H9 (cell line): ENCODE measurements at regions not wholly inside any gene's neighbourhood (a gene's known extent, or its start where the extent isn't known, plus 50 kb on each side); places are given as distances from the start of the nearest gene placed in this dataset.

Experiments
- DNase-seq: peaks from one replicate; pipeline ENCODE4 v3.0.0-alpha.2; 2017
- H2AFZ ChIP-seq: one replicate; pipeline ENCODE4 v1.6.1; 2013; ENCODE audit warnings: mild to moderate bottlenecking, low read length, control low read depth, moderate library complexity
- H2AK5ac ChIP-seq: 2 replicates; pipeline ENCODE4 v1.6.1; 2013; ENCODE audit warnings: low read length, control low read depth, mixed read lengths; ENCODE audit not compliant: insufficient read length
- H2BK120ac ChIP-seq: one replicate; pipeline ENCODE4 v1.6.1; 2013; ENCODE audit warnings: low read depth, mild to moderate bottlenecking, low read length, control low read depth, inconsistent platforms; ENCODE audit not compliant: poor library complexity, severe bottlenecking
- H2BK12ac ChIP-seq: 2 replicates; pipeline ENCODE4 v1.6.1; 2013; ENCODE audit warnings: low read length, control low read depth, mixed read lengths, low read depth; ENCODE audit not compliant: insufficient read length
- H2BK15ac ChIP-seq: 2 replicates; pipeline ENCODE4 v1.6.1; 2013; ENCODE audit warnings: low read depth, low read length, control low read depth
- H2BK20ac ChIP-seq: one replicate; pipeline ENCODE4 v1.6.1; 2013; ENCODE audit warnings: low read depth, mild to moderate bottlenecking, low read length, control low read depth, inconsistent platforms; ENCODE audit not compliant: poor library complexity, severe bottlenecking
- H2BK5ac ChIP-seq: 2 replicates; pipeline ENCODE4 v1.6.1; 2013; ENCODE audit warnings: low read length, control low read depth, mixed read lengths; ENCODE audit not compliant: insufficient read length
- H3K14ac ChIP-seq: 2 replicates; pipeline ENCODE4 v1.6.1; 2013; ENCODE audit warnings: low read length, control low read depth; ENCODE audit not compliant: insufficient read depth
- H3K18ac ChIP-seq: 2 replicates; pipeline ENCODE4 v1.6.1; 2013; ENCODE audit warnings: low read depth, mild to moderate bottlenecking, mixed read lengths, low read length, control low read depth; ENCODE audit not compliant: insufficient read length
- H3K23ac ChIP-seq: 2 replicates; pipeline ENCODE4 v1.6.1; 2013; ENCODE audit warnings: low read length, control low read depth, mixed read lengths, low read depth; ENCODE audit not compliant: insufficient read length
- H3K23me2 ChIP-seq: 2 replicates; pipeline ENCODE4 v1.6.1; 2013; ENCODE audit warnings: low read depth, mild to moderate bottlenecking, mixed read lengths, low read length, control low read depth; ENCODE audit not compliant: insufficient read length, poor library complexity, severe bottlenecking
- H3K27ac ChIP-seq: 2 replicates; pipeline ENCODE4 v1.5.1; 2013; ENCODE audit warnings: low read length, control low read depth, mixed read lengths, low read depth; ENCODE audit not compliant: insufficient read length
- H3K27me3 ChIP-seq: 2 replicates; pipeline ENCODE4 v1.6.1; 2013; ENCODE audit warnings: low read length, control low read depth, inconsistent platforms; ENCODE audit not compliant: insufficient read depth
- H3K4ac ChIP-seq: 2 replicates; pipeline ENCODE4 v1.6.1; 2013; ENCODE audit warnings: low read depth, mild to moderate bottlenecking, control low read depth, inconsistent platforms, low read length, moderate library complexity
- H3K4me1 ChIP-seq: 2 replicates; pipeline ENCODE4 v1.6.1; 2013; ENCODE audit warnings: low read length, control low read depth, inconsistent platforms; ENCODE audit not compliant: insufficient read depth
- H3K4me2 ChIP-seq: 2 replicates; pipeline ENCODE4 v1.6.1; 2013; ENCODE audit warnings: low read length, control low read depth, mixed read lengths; ENCODE audit not compliant: insufficient read length, insufficient read depth
- H3K56ac ChIP-seq: 2 replicates; pipeline ENCODE4 v1.6.1; 2013; ENCODE audit warnings: low read depth, mild to moderate bottlenecking, mixed read lengths, low read length, control low read depth; ENCODE audit not compliant: insufficient read length
- H3K79me1 ChIP-seq: 2 replicates; pipeline ENCODE4 v1.6.1; 2013; ENCODE audit warnings: low read depth, mild to moderate bottlenecking, moderate library complexity, low read length, control low read depth, inconsistent platforms; ENCODE audit not compliant: insufficient read depth, poor library complexity, severe bottlenecking
- H3K79me2 ChIP-seq: 2 replicates; pipeline ENCODE4 v1.6.1; 2013; ENCODE audit warnings: low read length, control low read depth, inconsistent platforms; ENCODE audit not compliant: insufficient read depth
- H3K9ac ChIP-seq: 2 replicates; pipeline ENCODE4 v1.6.1; 2013; ENCODE audit warnings: low read length, control low read depth, mixed read lengths; ENCODE audit not compliant: insufficient read length; ENCODE audit errors: extremely low read depth
- H3K9me3 ChIP-seq: one replicate; pipeline ENCODE4 v1.6.1; 2013; ENCODE audit warnings: low read depth, low read length, inconsistent platforms; ENCODE audit not compliant: control insufficient read depth
- H3T11ph ChIP-seq: one replicate; pipeline ENCODE4 v1.6.1; 2013; ENCODE audit warnings: mild to moderate bottlenecking, low read length, control low read depth, inconsistent platforms
- H4K20me1 ChIP-seq: one replicate; pipeline ENCODE4 v1.6.1; 2013; ENCODE audit not compliant: control insufficient read depth, insufficient read length, insufficient read depth
- H4K5ac ChIP-seq: 2 replicates; pipeline ENCODE4 v1.6.1; 2013; ENCODE audit warnings: low read depth, mild to moderate bottlenecking, mixed read lengths, low read length, control low read depth; ENCODE audit not compliant: insufficient read length
- H4K8ac ChIP-seq: replicated peaks from 2 replicates; pipeline ENCODE4 v1.6.1; 2013; ENCODE audit warnings: low read length, control low read depth, mixed read lengths, low read depth; ENCODE audit not compliant: insufficient read length
- H4K91ac ChIP-seq: 2 replicates; pipeline ENCODE4 v1.6.1; 2013; ENCODE audit warnings: low read depth, mild to moderate bottlenecking, moderate library complexity, mixed read lengths, low read length, control low read depth; ENCODE audit not compliant: insufficient read length
- H3K27ac Mint-ChIP-seq, 3 experiments: 2 replicates in 2 of 3; 3 replicates in 1 of 3; pipeline ENCODE4 v1.8.0; 2020 to 2021; ENCODE audit warnings: mixed read lengths in 3 of 3, mild to moderate bottlenecking in 1 of 3, moderate library complexity in 1 of 3
- H3K27me3 Mint-ChIP-seq: 2 replicates; pipeline ENCODE4 v1.8.0; 2021; ENCODE audit warnings: low read depth, mild to moderate bottlenecking, moderate library complexity, mixed read lengths
- H3K36me3 Mint-ChIP-seq, 3 experiments: 2 replicates in 2 of 3; 3 replicates in 1 of 3; pipeline ENCODE4 v1.8.0; 2020 to 2021; ENCODE audit warnings: low read depth in 3 of 3, mixed read lengths in 3 of 3; ENCODE audit not compliant: insufficient read depth in 1 of 3
- H3K4me1 Mint-ChIP-seq, 2 experiments: 2 replicates each; pipeline ENCODE4 v1.8.0; 2020; ENCODE audit warnings: mixed read lengths in 2 of 2
- H3K4me3 Mint-ChIP-seq, 2 experiments: 2 replicates in 1 of 2; 3 replicates in 1 of 2; pipeline ENCODE4 v1.8.0; 2020 to 2021; ENCODE audit warnings: mild to moderate bottlenecking in 2 of 2, mixed read lengths in 2 of 2, moderate library complexity in 1 of 2
- H3K9me3 Mint-ChIP-seq, 2 experiments: 2 replicates in 1 of 2; 3 replicates in 1 of 2; pipeline ENCODE4 v1.8.0; 2020; ENCODE audit warnings: mild to moderate bottlenecking in 2 of 2, mixed read lengths in 2 of 2, moderate library complexity in 1 of 2
- CTCF ChIP-seq: fragments of 200-600 bp; sonication (generic); conservative IDR thresholded peaks from 3 replicates; pipeline ENCODE4 v1.8.0; 2021; ENCODE audit warnings: antibody characterized with exemption, mild to moderate bottlenecking
- WGBS: extraction: QIAGEN DNeasy Blood & Tissue Kit; methylation state at CpG from one replicate; pipeline ENCODE4 v1.1.7; 2013; ENCODE audit warnings: missing lambda C conversion rate, low lambda C conversion rate, mixed read lengths; ENCODE audit not compliant: insufficient read length; ENCODE audit errors: extremely low coverage; 5-methylcytosine and 5-hydroxymethylcytosine counted together

- H3K9me3 Mint-ChIP-seq = no peaks in the 10 kb centered on the region; a peak in 1 of 5 replicates
- H3K9me3 ChIP-seq = no peaks in the 10 kb centered on the region
- H3K79me1 ChIP-seq = no peaks in the 10 kb centered on the region
- no peaks in the 10 kb centered on the region for H3K27me3 Mint-ChIP-seq
- WGBS = no CpG with 5 or more reads among the region's 3 CpGs
- TF ChIP-seq CTCF = no peak
- no peak overlapping the region for H2BK15ac ChIP-seq
- no peak overlapping the region for H2AFZ ChIP-seq
- no peak overlapping the region for H3K56ac ChIP-seq
- no peaks in the 10 kb centered on the region for H3K27me3 ChIP-seq
- H4K5ac ChIP-seq = no peak overlapping the region
- H4K91ac ChIP-seq = no peak overlapping the region
- no peaks in the 10 kb centered on the region for H4K20me1 ChIP-seq
- H3K4me3 Mint-ChIP-seq = no peak overlapping the region
- no peak overlapping the region for H3K23ac ChIP-seq
- no peak overlapping the region for H4K8ac ChIP-seq
- H3K14ac ChIP-seq = no peak overlapping the region
- no peak overlapping the region for H3K4me2 ChIP-seq
- H3K36me3 Mint-ChIP-seq = no peaks in the 10 kb centered on the region
- no peak overlapping the region for H3K4ac ChIP-seq
- no peaks in the 10 kb centered on the region for H3K79me2 ChIP-seq
- H3K27ac Mint-ChIP-seq = no peak overlapping the region
- no peaks in the 10 kb centered on the region for H3K4me1 Mint-ChIP-seq
- no peak for DNase-seq
- H3K27ac ChIP-seq = no peak overlapping the region
- no peak overlapping the region for H3T11ph ChIP-seq
- no peak overlapping the region for H3K18ac ChIP-seq
- no peak overlapping the region for H2AK5ac ChIP-seq
- H2BK12ac ChIP-seq = no peak overlapping the region
- no peak overlapping the region for H2BK120ac ChIP-seq
- no peak overlapping the region for H2BK5ac ChIP-seq
- H3K9ac ChIP-seq = no peak overlapping the region
- no peaks in the 10 kb centered on the region for H3K23me2 ChIP-seq
- H2BK20ac ChIP-seq = no peak overlapping the region
- H3K4me1 ChIP-seq = no peaks in the 10 kb centered on the region
Observed at GRCh38 chr7:16046041-16046440, 359.6 kb upstream of the MEOX2 start.
